ENCODE measurements at regions not wholly inside any gene's neighbourhood (a gene's known extent, or its start where the extent isn't known, plus 50 kb on each side); places are given as distances from the start of the nearest gene placed in this dataset.

- POLR2A ChIA-PET: no interaction called here
- H3K4me2 ChIP-seq: no peak overlapping the region
- CTCF ChIA-PET: no interaction called here
Measured at GRCh38 chr3:162601101-162601670, 1104.6 kb downstream of the OTOL1 start.

GRCh38 chr3:162602619-162603018, 1106.0 kb downstream of the OTOL1 start:
- TF ChIP-seq RAD21 (IDR thresholded peaks at IDR 0.05; ENCODE audit: low read length) (no peak), JUND (IDR thresholded peaks at IDR 0.05) (no peak), TEAD4 (IDR thresholded peaks at IDR 0.05; ENCODE audit: borderline replicate concordance, insufficient read depth) (no peak), FOXJ3 (CRISPR knock-in tag; IDR thresholded peaks at IDR 0.05) (no peak), IRF3 (IDR thresholded peaks at IDR 0.05; ENCODE audit: low read depth, low read length) (no peak), TAF1 (IDR thresholded peaks at IDR 0.05; ENCODE audit: borderline replicate concordance, low read depth, low read length) (no peak), MAX (IDR thresholded peaks at IDR 0.05; ENCODE audit: low read depth) (no peak), RFX5 (IDR thresholded peaks at IDR 0.05; ENCODE audit: low read length) (no peak), RCOR1 (IDR thresholded peaks at IDR 0.05; ENCODE audit: low read length) (no peak), TCF12 (IDR thresholded peaks at IDR 0.05) (no peak), CTCF (IDR thresholded peaks at IDR 0.05) (no peak), GATA2 (CRISPR knock-in tag; IDR thresholded peaks at IDR 0.05) (no peak), MEF2A (IDR thresholded peaks at IDR 0.05; ENCODE audit: borderline replicate concordance, low read depth) (no peak), EZH2phosphoT487 (IDR thresholded peaks at IDR 0.05; ENCODE audit: borderline replicate concordance, low read depth) (no peak), SIN3A (IDR thresholded peaks at IDR 0.05; ENCODE audit: borderline replicate concordance, low read depth, low read length) (no peak), MXI1 (IDR thresholded peaks at IDR 0.05; ENCODE audit: low read depth, low read length) (no peak), USF2 (IDR thresholded peaks at IDR 0.05; ENCODE audit: borderline replicate concordance, low read depth, low read length) (no peak), EP300 (IDR thresholded peaks at IDR 0.05; ENCODE audit: borderline replicate concordance in 1 of 2, low read depth in 1 of 2, low read length in 1 of 2) (no peak), ELF1 (IDR thresholded peaks at IDR 0.05) (no peak)
- Histone ChIP-seq H3K27ac (ENCODE audit: low read depth in 2 of 2, low read length in 1 of 2) (no peak overlapping the region), H3F3A (replicated peaks; ENCODE audit: insufficient read depth) (no peaks in the 10 kb centered on the region), H3K36me3 (replicated peaks in 1 of 2; ENCODE audit: control insufficient read depth in 1 of 2, insufficient read depth in 2 of 2, low read length in 1 of 2) (no peaks in the 10 kb centered on the region), H3K79me2 (ENCODE audit: insufficient read depth) (no peaks in the 10 kb centered on the region), H3K4me1 (ENCODE audit: control insufficient read depth in 1 of 2, insufficient read depth in 2 of 2, low read depth in 1 of 2, low read length in 1 of 2) (peaks cover 0 to 2% of the 10 kb centered on the region in 2 experiments; a peak in 2 of 4 replicates), H4K20me1 (ENCODE audit: insufficient read depth) (no peaks in the 10 kb centered on the region), H3K4me2 (no peak overlapping the region), H3K9ac (no peak overlapping the region), H3K9me3 (no peaks in the 10 kb centered on the region), H3K27me3 (ENCODE audit: insufficient read depth) (no peaks in the 10 kb centered on the region), H3K4me3 (ENCODE audit: low read depth in 2 of 2, low read length in 1 of 2) (no peak overlapping the region), H2AFZ (ENCODE audit: low read depth) (no peak overlapping the region), H3K9me2 (no peaks in the 10 kb centered on the region)
- DNase-seq: no peak
- WGBS (ENCODE audit: low lambda C conversion rate): 62% methylated on average over 3 of the region's 3 CpGs
- CTCF ChIA-PET: no interaction called here
- POLR2A ChIA-PET: no interaction called here

More at GRCh38 chr3:162601101-162601670, 1104.6 kb downstream of the OTOL1 start:
- DNase-seq: no peak
- Histone ChIP-seq H3K27me3 (ENCODE audit: insufficient read depth) (no peaks in the 10 kb centered on the region), H3K27ac (ENCODE audit: low read depth in 2 of 2, low read length in 1 of 2) (no peak overlapping the region), H2AFZ (ENCODE audit: low read depth) (no peak overlapping the region), H3K9me2 (no peaks in the 10 kb centered on the region), H3K9ac (no peak overlapping the region), H3F3A (replicated peaks; ENCODE audit: insufficient read depth) (no peaks in the 10 kb centered on the region), H3K36me3 (replicated peaks in 1 of 2; ENCODE audit: control insufficient read depth in 1 of 2, insufficient read depth in 2 of 2, low read length in 1 of 2) (no peaks in the 10 kb centered on the region), H3K79me2 (ENCODE audit: insufficient read depth) (no peaks in the 10 kb centered on the region), H3K4me1 (ENCODE audit: control insufficient read depth in 1 of 2, insufficient read depth in 2 of 2, low read depth in 1 of 2, low read length in 1 of 2) (peaks cover 0 to 2% of the 10 kb centered on the region in 2 experiments; a peak in 2 of 4 replicates), H4K20me1 (ENCODE audit: insufficient read depth) (no peaks in the 10 kb centered on the region), H3K9me3 (no peaks in the 10 kb centered on the region), H3K4me3 (ENCODE audit: low read depth in 2 of 2, low read length in 1 of 2) (no peak overlapping the region)
- TF ChIP-seq USF1 (IDR thresholded peaks at IDR 0.05; ENCODE audit: borderline replicate concordance, low read depth) (no peak), MEF2A (IDR thresholded peaks at IDR 0.05; ENCODE audit: borderline replicate concordance, low read depth) (no peak), MXI1 (IDR thresholded peaks at IDR 0.05; ENCODE audit: low read depth, low read length) (no peak)
- 81% methylated on average over 6 of the region's 6 CpGs for WGBS (ENCODE audit: low lambda C conversion rate)
